Osteocyte (in vitro differentiated cells): ENCODE measurements at regions not wholly inside any gene's neighbourhood (a gene's known extent, or its start where the extent isn't known, plus 50 kb on each side); places are given as distances from the start of the nearest gene placed in this dataset.
"Not testable (repeated sequence)": the region's sequence is repeated elsewhere in the genome, so short reads cannot be mapped to it uniquely, and the experiment has no call there.

ENCODE experiments used
- DNase-seq: peaks from one replicate; pipeline ENCODE4 v3.0.0; 2021; ENCODE audit warnings: mixed read lengths; ENCODE audit not compliant: unreplicated experiment; ENCODE audit errors: extremely low spot score
- H3K27ac Mint-ChIP-seq: one replicate; pipeline ENCODE4 v1.8.0; 2021; ENCODE audit warnings: mild to moderate bottlenecking, mixed read lengths; ENCODE audit not compliant: unreplicated experiment
- H3K27me3 Mint-ChIP-seq: one replicate; pipeline ENCODE4 v1.8.0; 2021; ENCODE audit warnings: mixed read lengths; ENCODE audit not compliant: unreplicated experiment
- H3K36me3 Mint-ChIP-seq: one replicate; pipeline ENCODE4 v1.8.0; 2021; ENCODE audit warnings: mixed read lengths; ENCODE audit not compliant: unreplicated experiment
- H3K4me1 Mint-ChIP-seq: one replicate; pipeline ENCODE4 v1.8.0; 2021; ENCODE audit warnings: mixed read lengths; ENCODE audit not compliant: unreplicated experiment
- H3K4me3 Mint-ChIP-seq: one replicate; pipeline ENCODE4 v1.8.0; 2021; ENCODE audit warnings: mild to moderate bottlenecking, moderate library complexity, mixed read lengths; ENCODE audit not compliant: unreplicated experiment
- H3K9me3 Mint-ChIP-seq: one replicate; pipeline ENCODE4 v1.8.0; 2021; ENCODE audit warnings: mixed read lengths; ENCODE audit not compliant: unreplicated experiment
- CTCF ChIP-seq: fragments of 200-600 bp; sonication (generic); IDR thresholded peaks from 2 replicates; pipeline ENCODE4 v1.5.0; 2021; ENCODE audit warnings: antibody characterized with exemption, mild to moderate bottlenecking, moderate library complexity

GRCh38 chr2:34519659-34520058, 920.6 kb upstream of the FAM98A start:
- TF ChIP-seq CTCF = no peak
- DNase-seq = no peak
- Mint-ChIP-seq H3K36me3 (no peaks in the 10 kb centered on the region), H3K27me3 (no peaks in the 10 kb centered on the region), H3K27ac (no peak overlapping the region), H3K4me3 (no peak overlapping the region), H3K9me3 (peaks cover 25% of the 10 kb centered on the region), H3K4me1 (no peaks in the 10 kb centered on the region)

GRCh38 chr2:34498561-34498960, 899.5 kb upstream of the FAM98A start:
- peaks cover 19% of the 10 kb centered on the region for H3K9me3 Mint-ChIP-seq
- TF ChIP-seq CTCF = no peak

GRCh38 chr2:34494192-34494591, 895.1 kb upstream of the FAM98A start:
- not testable (repeated sequence) for H3K27me3 Mint-ChIP-seq, H3K4me1 Mint-ChIP-seq, H3K4me3 Mint-ChIP-seq, H3K27ac Mint-ChIP-seq, DNase-seq, H3K36me3 Mint-ChIP-seq
- peaks cover 18% of the 10 kb centered on the region for H3K9me3 Mint-ChIP-seq

More at GRCh38 chr2:34498561-34498960, 899.5 kb upstream of the FAM98A start:
- DNase-seq = no peak
- H3K36me3 Mint-ChIP-seq = no peaks in the 10 kb centered on the region
- H3K4me3 Mint-ChIP-seq = no peak overlapping the region
- H3K27me3 Mint-ChIP-seq = no peaks in the 10 kb centered on the region
- H3K27ac Mint-ChIP-seq = no peak overlapping the region
- H3K4me1 Mint-ChIP-seq = no peaks in the 10 kb centered on the region

- Mint-ChIP-seq H3K4me3 (no peak overlapping the region), H3K36me3 (no peaks in the 10 kb centered on the region), H3K4me1 (no peaks in the 10 kb centered on the region), H3K27me3 (no peaks in the 10 kb centered on the region), H3K27ac (no peak overlapping the region), H3K9me3 (peaks cover 9% of the 10 kb centered on the region)
- DNase-seq = no peak
- TF ChIP-seq CTCF = no peak
These were observed 893.7 kb upstream of the FAM98A start for GRCh38 chr2:34492561-34493455.

- Mint-ChIP-seq H3K36me3 (no peaks in the 10 kb centered on the region), H3K27me3 (no peaks in the 10 kb centered on the region), H3K4me1 (no peaks in the 10 kb centered on the region), H3K4me3 (no peak overlapping the region), H3K9me3 (peaks cover 5% of the 10 kb centered on the region), H3K27ac (no peak overlapping the region)
- no peak for TF ChIP-seq CTCF
- DNase-seq = no peak
These were observed 887.9 kb upstream of the FAM98A start for GRCh38 chr2:34486965-34487364.
